Loucy (cell line): ENCODE measurements at regions not wholly inside any gene's neighbourhood (a gene's known extent, or its start where the extent isn't known, plus 50 kb on each side); places are given as distances from the start of the nearest gene placed in this dataset.
A peak's percentile ranks its signal among the peaks of the same experiment; 100 is the strongest.

Experiments
- H2AFZ ChIP-seq: fragments of 200-600 bp; sonication (generic); 2 replicates; pipeline ENCODE4 v1.6.0; 2016; ENCODE audit warnings: antibody characterized with exemption, mild to moderate bottlenecking, low read length, moderate library complexity
- H3F3A ChIP-seq: fragments of 200-600 bp; 2 replicates; pipeline ENCODE4 v1.6.0; 2016; ENCODE audit warnings: antibody characterized with exemption, low read depth, mild to moderate bottlenecking
- H3K27me3 ChIP-seq: fragments of 200-600 bp; sonication (generic); 2 replicates; pipeline ENCODE4 v1.6.1; 2014; ENCODE audit warnings: low read length, mild to moderate bottlenecking; ENCODE audit not compliant: insufficient read depth, poor library complexity, severe bottlenecking
- H3K36me3 ChIP-seq: fragments of 200-600 bp; sonication (generic); 2 replicates; pipeline ENCODE4 v1.6.1; 2016; ENCODE audit warnings: low read length; ENCODE audit not compliant: insufficient read depth
- H3K4me1 ChIP-seq: fragments of 200-600 bp; sonication (generic); 2 replicates; pipeline ENCODE4 v1.5.1; 2014; ENCODE audit warnings: low read length, mild to moderate bottlenecking; ENCODE audit not compliant: insufficient read depth, poor library complexity, severe bottlenecking
- H3K4me2 ChIP-seq: fragments of 200-600 bp; sonication (generic); 2 replicates; pipeline ENCODE4 v1.6.0; 2014; ENCODE audit warnings: antibody characterized with exemption, low read length, low read depth, mild to moderate bottlenecking; ENCODE audit not compliant: poor library complexity, severe bottlenecking
- H3K4me3 ChIP-seq: fragments of 200-600 bp; sonication (generic); 2 replicates; pipeline ENCODE4 v1.5.1; 2014; ENCODE audit warnings: low read length, mild to moderate bottlenecking, mixed read lengths; ENCODE audit not compliant: poor library complexity, severe bottlenecking
- H3K79me2 ChIP-seq: fragments of 200-600 bp; sonication (generic); 2 replicates; pipeline ENCODE4 v1.6.1; 2014; ENCODE audit warnings: low read length; ENCODE audit not compliant: insufficient read depth
- H3K9ac ChIP-seq: fragments of 200-600 bp; sonication (generic); 2 replicates; pipeline ENCODE4 v1.6.0; 2014; ENCODE audit warnings: mild to moderate bottlenecking, low read depth, low read length, moderate library complexity; ENCODE audit not compliant: poor library complexity, severe bottlenecking
- H3K9me2 ChIP-seq: fragments of 200-600 bp; sonication (generic); replicated peaks from 2 replicates; pipeline ENCODE4 v1.6.1; 2016; ENCODE audit warnings: low read depth, low read length, mixed read lengths
- H3K9me3 ChIP-seq: fragments of 200-600 bp; sonication (generic); 2 replicates; pipeline ENCODE4 v1.6.1; 2014; ENCODE audit warnings: mild to moderate bottlenecking, antibody characterized with exemption, low read length, low read depth; ENCODE audit not compliant: insufficient read depth
- H4K20me1 ChIP-seq: fragments of 200-600 bp; sonication (generic); 2 replicates; pipeline ENCODE4 v1.6.0; 2014; ENCODE audit warnings: antibody characterized with exemption, low read length, mild to moderate bottlenecking; ENCODE audit not compliant: insufficient read depth, poor library complexity, severe bottlenecking
- CTCF ChIP-seq: fragments of 200-600 bp; sonication (generic); conservative IDR thresholded peaks from 2 replicates; pipeline ENCODE4 v1.5.1; 2014; ENCODE audit warnings: mild to moderate bottlenecking, antibody characterized with exemption, low read length
- EZH2phosphoT487 ChIP-seq: fragments of 200-600 bp; IDR thresholded peaks from 2 replicates; pipeline ENCODE4 v1.6.1; 2018; ENCODE audit warnings: antibody characterized with exemption, mild to moderate bottlenecking, moderate library complexity, borderline replicate concordance

GRCh38 chr6:119856136-119856535 lies 506.6 kb upstream of the MAN1A1 start:
- H3K27me3 ChIP-seq: no peaks in the 10 kb centered on the region
- peak overlapping the region; percentile 57 for H3K9ac ChIP-seq
- H3K4me2 ChIP-seq: peak overlapping the region; percentile 80
- H3K9me3 ChIP-seq: no peaks in the 10 kb centered on the region
- H3K36me3 ChIP-seq: no peaks in the 10 kb centered on the region
- no peaks in the 10 kb centered on the region for H3K9me2 ChIP-seq
- H4K20me1 ChIP-seq: no peaks in the 10 kb centered on the region
- peak overlapping the region; percentile 99 for H2AFZ ChIP-seq
- TF ChIP-seq EZH2phosphoT487 (no peak), CTCF (peak; percentile 36)
- no peaks in the 10 kb centered on the region for H3F3A ChIP-seq
- H3K4me3 ChIP-seq: peak overlapping the region; percentile 71
- no peaks in the 10 kb centered on the region for H3K4me1 ChIP-seq
- no peaks in the 10 kb centered on the region for H3K79me2 ChIP-seq

- Histone ChIP-seq H2AFZ (no peak overlapping the region), H3F3A (no peaks in the 10 kb centered on the region), H3K9me2 (no peaks in the 10 kb centered on the region), H3K4me1 (no peaks in the 10 kb centered on the region), H3K4me2 (no peak overlapping the region), H4K20me1 (no peaks in the 10 kb centered on the region), H3K36me3 (no peaks in the 10 kb centered on the region), H3K79me2 (no peaks in the 10 kb centered on the region), H3K9me3 (no peaks in the 10 kb centered on the region), H3K9ac (no peak overlapping the region), H3K4me3 (no peak overlapping the region), H3K27me3 (no peaks in the 10 kb centered on the region)
- TF ChIP-seq CTCF (no peak), EZH2phosphoT487 (no peak)
Measured at GRCh38 chr6:119848696-119849095, 499.1 kb upstream of the MAN1A1 start.

GRCh38 chr6:119845161-119845560 lies 495.6 kb upstream of the MAN1A1 start:
- H3K4me1 ChIP-seq: no peaks in the 10 kb centered on the region
- no peaks in the 10 kb centered on the region for H3K9me3 ChIP-seq
- TF ChIP-seq EZH2phosphoT487 (no peak), CTCF (no peak)
- H3K9ac ChIP-seq: no peak overlapping the region
- H4K20me1 ChIP-seq: no peaks in the 10 kb centered on the region
- H3K4me3 ChIP-seq: no peak overlapping the region
- H3K27me3 ChIP-seq: no peaks in the 10 kb centered on the region
- H2AFZ ChIP-seq: no peak overlapping the region
- no peaks in the 10 kb centered on the region for H3K79me2 ChIP-seq
- no peaks in the 10 kb centered on the region for H3K36me3 ChIP-seq
- no peaks in the 10 kb centered on the region for H3F3A ChIP-seq
- no peak overlapping the region for H3K4me2 ChIP-seq
- H3K9me2 ChIP-seq: no peaks in the 10 kb centered on the region
